Neural progenitor cell (in vitro differentiated cells): ENCODE measurements at regions not wholly inside any gene's neighbourhood (a gene's known extent, or its start where the extent isn't known, plus 50 kb on each side); places are given as distances from the start of the nearest gene placed in this dataset.
A peak's percentile ranks its signal among the peaks of the same experiment; 100 is the strongest.

Experiments used
- DNase-seq: peaks from one replicate; pipeline ENCODE4 v3.0.0-alpha.2; 2016; ENCODE audit warnings: low spot score
- H2AFZ ChIP-seq: fragments of 200-600 bp; sonication (generic); replicated peaks from 2 replicates; pipeline ENCODE4 v1.6.1; 2016; ENCODE audit warnings: antibody characterized with exemption
- H3F3A ChIP-seq: fragments of 200-600 bp; sonication (generic); 2 replicates; pipeline ENCODE4 v1.6.1; 2016; ENCODE audit warnings: antibody characterized with exemption, low read depth
- H3K27ac ChIP-seq: fragments of 200-600 bp; sonication (generic); 2 replicates; pipeline ENCODE4 v1.5.1; 2016; ENCODE audit warnings: mild to moderate bottlenecking
- H3K27me3 ChIP-seq: fragments of 200-600 bp; sonication (generic); 2 replicates; pipeline ENCODE4 v1.6.1; 2016; ENCODE audit warnings: mild to moderate bottlenecking, moderate library complexity
- H3K36me3 ChIP-seq: fragments of 200-600 bp; sonication (generic); 2 replicates; pipeline ENCODE4 v1.5.1; 2016
- H3K4me1 ChIP-seq: fragments of 200-600 bp; sonication (generic); 2 replicates; pipeline ENCODE4 v1.6.1; 2016; ENCODE audit warnings: mixed run types
- H3K4me2 ChIP-seq: fragments of 200-600 bp; sonication (generic); 2 replicates; pipeline ENCODE4 v1.6.1; 2016
- H3K4me3 ChIP-seq: fragments of 200-600 bp; sonication (generic); 2 replicates; pipeline ENCODE4 v1.5.1; 2016
- H3K79me2 ChIP-seq: fragments of 200-600 bp; sonication (generic); 2 replicates; pipeline ENCODE4 v1.6.1; 2016; ENCODE audit warnings: low read depth
- H3K9ac ChIP-seq: fragments of 200-600 bp; sonication (generic); 2 replicates; pipeline ENCODE4 v1.6.1; 2016
- H3K9me3 ChIP-seq: fragments of 200-600 bp; sonication (generic); 2 replicates; pipeline ENCODE4 v1.5.1; 2016; ENCODE audit warnings: low read depth
- H4K20me1 ChIP-seq: fragments of 200-600 bp; sonication (generic); 2 replicates; pipeline ENCODE4 v1.6.1; 2016; ENCODE audit warnings: low read depth
- H3K27ac Mint-ChIP-seq: 3 replicates; pipeline ENCODE4 v1.8.0; 2021; ENCODE audit warnings: mixed read lengths
- H3K27me3 Mint-ChIP-seq: 2 replicates; pipeline ENCODE4 v1.8.0; 2022; ENCODE audit warnings: low read depth, mild to moderate bottlenecking, inconsistent platforms, moderate library complexity, mixed read lengths; ENCODE audit not compliant: insufficient read depth
- H3K36me3 Mint-ChIP-seq: 3 replicates; pipeline ENCODE4 v1.8.0; 2021; ENCODE audit warnings: mixed read lengths
- H3K4me1 Mint-ChIP-seq: 3 replicates; pipeline ENCODE4 v1.8.0; 2021; ENCODE audit warnings: mixed read lengths
- H3K4me3 Mint-ChIP-seq: 3 replicates; pipeline ENCODE4 v1.8.0; 2021; ENCODE audit warnings: mild to moderate bottlenecking, moderate library complexity, mixed read lengths
- H3K9me3 Mint-ChIP-seq: 3 replicates; pipeline ENCODE4 v1.8.0; 2020; ENCODE audit warnings: mixed read lengths
- CTCF ChIP-seq: fragments of 200-600 bp; sonication (generic); IDR thresholded peaks from 2 replicates; pipeline ENCODE4 v1.5.1; 2017; ENCODE audit warnings: antibody characterized with exemption, mild to moderate bottlenecking
- EZH2 ChIP-seq: fragments of 200-600 bp; sonication (generic); IDR thresholded peaks from 2 replicates; pipeline ENCODE4 v1.6.1; 2017; ENCODE audit warnings: antibody characterized with exemption, mild to moderate bottlenecking, moderate library complexity
- EZH2phosphoT487 ChIP-seq: fragments of 200-600 bp; sonication (generic); IDR thresholded peaks from 2 replicates; pipeline ENCODE4 v1.6.1; 2017; ENCODE audit warnings: antibody characterized with exemption

GRCh38 chr14:26008290-26008689, 589.5 kb downstream of the NOVA1 start:
- Mint-ChIP-seq H3K36me3 (peaks cover 28% of the 10 kb centered on the region), H3K27me3 (no peaks in the 10 kb centered on the region), H3K4me1 (no peaks in the 10 kb centered on the region), H3K27ac (no peak overlapping the region), H3K9me3 (peaks cover 15% of the 10 kb centered on the region), H3K4me3 (no peak overlapping the region)
- no peak overlapping the region for H3K9ac ChIP-seq
- H3F3A ChIP-seq: no peaks in the 10 kb centered on the region
- no peak overlapping the region for H2AFZ ChIP-seq
- H3K4me3 ChIP-seq: no peak overlapping the region
- H3K36me3 ChIP-seq: no peaks in the 10 kb centered on the region
- H3K27me3 ChIP-seq: no peaks in the 10 kb centered on the region
- no peaks in the 10 kb centered on the region for H3K9me3 ChIP-seq
- H3K4me2 ChIP-seq: no peak overlapping the region
- H3K4me1 ChIP-seq: no peaks in the 10 kb centered on the region
- TF ChIP-seq EZH2phosphoT487 (no peak), CTCF (peak; percentile 60), EZH2 (no peak)
- no peaks in the 10 kb centered on the region for H3K79me2 ChIP-seq
- H4K20me1 ChIP-seq: no peaks in the 10 kb centered on the region
- peak; percentile 55 for DNase-seq
- H3K27ac ChIP-seq: no peak overlapping the region

- no peak for TF ChIP-seq EZH2phosphoT487
- TF ChIP-seq EZH2: no peak
- Histone ChIP-seq H3K27me3 (no peaks in the 10 kb centered on the region), H3K4me3 (no peak overlapping the region), H3K4me2 (no peak overlapping the region), H2AFZ (no peak overlapping the region), H3F3A (no peaks in the 10 kb centered on the region), H3K9ac (no peak overlapping the region), H3K4me1 (no peaks in the 10 kb centered on the region), H3K36me3 (no peaks in the 10 kb centered on the region), H3K79me2 (no peaks in the 10 kb centered on the region), H4K20me1 (no peaks in the 10 kb centered on the region), H3K9me3 (no peaks in the 10 kb centered on the region), H3K27ac (no peak overlapping the region)
- no peak for DNase-seq
- no peak overlapping the region for H3K4me3 Mint-ChIP-seq
- H3K4me1 Mint-ChIP-seq: no peaks in the 10 kb centered on the region
- peaks cover 9% of the 10 kb centered on the region for H3K9me3 Mint-ChIP-seq
- H3K27ac Mint-ChIP-seq: no peak overlapping the region
- peaks cover 17% of the 10 kb centered on the region for H3K36me3 Mint-ChIP-seq
- H3K27me3 Mint-ChIP-seq: no peaks in the 10 kb centered on the region
Measured at GRCh38 chr14:26004342-26004741, 593.5 kb downstream of the NOVA1 start.

GRCh38 chr14:25993830-25994229, 604.0 kb downstream of the NOVA1 start:
- Histone ChIP-seq H2AFZ (no peak overlapping the region), H3K4me1 (peaks cover 3% of the 10 kb centered on the region), H3K79me2 (no peaks in the 10 kb centered on the region), H3K36me3 (no peaks in the 10 kb centered on the region), H3K4me2 (no peak overlapping the region), H4K20me1 (no peaks in the 10 kb centered on the region), H3K27me3 (no peaks in the 10 kb centered on the region), H3F3A (no peaks in the 10 kb centered on the region), H3K9ac (no peak overlapping the region), H3K27ac (no peak overlapping the region), H3K9me3 (no peaks in the 10 kb centered on the region), H3K4me3 (no peak overlapping the region)
- H3K27me3 Mint-ChIP-seq: no peaks in the 10 kb centered on the region
- H3K27ac Mint-ChIP-seq: peak overlapping the region; percentile 48
- H3K36me3 Mint-ChIP-seq: peaks cover 16% of the 10 kb centered on the region
- no peak overlapping the region for H3K4me3 Mint-ChIP-seq
- H3K4me1 Mint-ChIP-seq: no peaks in the 10 kb centered on the region
- TF ChIP-seq EZH2phosphoT487 (no peak), EZH2 (no peak), CTCF (no peak)
- no peak for DNase-seq
- H3K9me3 Mint-ChIP-seq: peaks cover 9% of the 10 kb centered on the region

- Histone ChIP-seq H3K4me2 (no peak overlapping the region), H3K9me3 (no peaks in the 10 kb centered on the region), H4K20me1 (no peaks in the 10 kb centered on the region), H3F3A (no peaks in the 10 kb centered on the region), H3K9ac (no peak overlapping the region), H3K36me3 (no peaks in the 10 kb centered on the region), H3K4me1 (peaks cover 6% of the 10 kb centered on the region), H3K27me3 (no peaks in the 10 kb centered on the region), H2AFZ (no peak overlapping the region), H3K4me3 (no peak overlapping the region), H3K79me2 (no peaks in the 10 kb centered on the region), H3K27ac (no peak overlapping the region)
- H3K27me3 Mint-ChIP-seq: no peaks in the 10 kb centered on the region
- no peak overlapping the region for H3K27ac Mint-ChIP-seq
- H3K4me3 Mint-ChIP-seq: no peak overlapping the region
- peaks cover 30% of the 10 kb centered on the region for H3K36me3 Mint-ChIP-seq
- DNase-seq: no peak
- TF ChIP-seq EZH2phosphoT487 (no peak), CTCF (no peak), EZH2 (no peak)
- peaks cover 31% of the 10 kb centered on the region for H3K9me3 Mint-ChIP-seq
- H3K4me1 Mint-ChIP-seq: peaks cover 3% of the 10 kb centered on the region
Measured at GRCh38 chr14:25988536-25988935, 609.3 kb downstream of the NOVA1 start.
